Adrenal gland (tissue), 9 donors: ENCODE measurements at regions not wholly inside any gene's neighbourhood (a gene's known extent, or its start where the extent isn't known, plus 50 kb on each side); places are given as distances from the start of the nearest gene placed in this dataset.
"Not testable (repeated sequence)": the region's sequence is repeated elsewhere in the genome, so short reads cannot be mapped to it uniquely, and the experiment has no call there.

ENCODE experiments used
- DNase-seq, 7 donors: peaks; one replicate each; pipeline ENCODE4 v3.0.0-alpha.2; 2019 to 2020
- H3K27ac ChIP-seq, 5 donors: fragments of 200-600 bp; sonication (generic) in 4 of 5; 1 replicate in 3 of 5; 2 replicates in 2 of 5; pipeline versions ENCODE4 v1.5.1 to v1.8.0; 2016 to 2020; ENCODE audit warnings: mild to moderate bottlenecking in 1 of 5
- H3K27me3 ChIP-seq: fragments of 200-600 bp; 2 replicates; pipeline ENCODE4 v1.8.0; 2021
- H3K36me3 ChIP-seq, 2 donors: fragments of 200-600 bp; replicated peaks in 1 of 2; 1 replicate in 1 of 2; 2 replicates in 1 of 2; pipeline versions ENCODE4 v1.5.1 to v1.8.0; 2018 to 2022
- H3K4me1 ChIP-seq, 2 donors: fragments of 200-600 bp; replicated peaks in 1 of 2; 1 replicate in 1 of 2; 2 replicates in 1 of 2; pipeline versions ENCODE4 v1.5.1 to v1.8.0; 2018 to 2021
- H3K4me3 ChIP-seq, 4 donors: fragments of 200-600 bp; sonication (generic) in 3 of 4; one replicate each; pipeline ENCODE4 v1.5.1; 2016 to 2018
- H3K9me3 ChIP-seq, 3 donors: fragments of 200-600 bp; sonication (generic) in 1 of 3; replicated peaks in 1 of 3; 1 replicate in 2 of 3; 2 replicates in 1 of 3; pipeline versions ENCODE4 v1.5.1 to v1.8.0; 2016 to 2021
- CTCF ChIP-seq, 6 experiments: fragments of 450-650 bp in 4 of 6; fragments of 200-600 bp in 2 of 6; sonication (generic) in 1 of 6; IDR thresholded peaks; 1 replicate in 5 of 6; 2 replicates in 1 of 6; pipeline versions ENCODE4 v1.5.1 to v1.8.0; 2016 to 2021; ENCODE audit warnings: antibody characterized with exemption in 6 of 6, mild to moderate bottlenecking in 2 of 6, moderate library complexity in 1 of 6
- POLR2A ChIP-seq, 2 donors: fragments of 450-650 bp; IDR thresholded peaks; one replicate each; pipeline ENCODE4 v1.6.1; 2017; ENCODE audit warnings: antibody characterized with exemption in 2 of 2, mild to moderate bottlenecking in 2 of 2, moderate library complexity in 1 of 2
- WGBS, 4 donors: extraction: QIAGEN DNeasy Blood & Tissue Kit in 2 of 4; methylation state at CpG; one replicate each; pipeline versions ENCODE4 v1.1.5 to v1.1.7; 2013 to 2017; 5-methylcytosine and 5-hydroxymethylcytosine counted together
- intact Hi-C, 2 donors: fragments of 100-400 bp; cut with DNase I; formaldehyde crosslinking; loops; one replicate each; pipeline versions ENCODE4 v1.14.1 to v1.15.0; 2022 to 2023
- donor health status: healthy with polysubstance abuse.
- donor health status: Bipolar disorder and iron deficiency.
- donor health status: DM: yes; HTN: yes; CAD: no.
- donor health status: DM: no; HTN: no; CAD: no.
- donor health status: DM: no; HTN: no; CAD: no.

- no peak overlapping the region for H3K4me3 ChIP-seq
- 49 to 55% (median 51%) methylated on average over 2 of the region's 2 CpGs for WGBS, 4 donors
- intact Hi-C loops = no loop called here
These were observed 271.6 kb upstream of the DCN start for GRCh38 chr12:91454179-91454578.

GRCh38 chr12:91452464-91452863 is 269.8 kb upstream of the DCN start:
- H3K9me3 ChIP-seq, H3K27ac ChIP-seq, H3K36me3 ChIP-seq, H3K4me3 ChIP-seq, H3K4me1 ChIP-seq, H3K27me3 ChIP-seq, DNase-seq, intact Hi-C loops: not testable (repeated sequence)
- WGBS, 4 donors = 71 to 82% methylated on average over 1 to 2 of the region's 2 CpGs; no CpG with 5 or more reads in 2 of the 4 donors

More at GRCh38 chr12:91454179-91454578, 271.6 kb upstream of the DCN start:
- Histone ChIP-seq H3K27me3 (no peaks in the 10 kb centered on the region), H3K27ac (no peak overlapping the region), H3K36me3 (no peaks in the 10 kb centered on the region), H3K4me1 (no peaks in the 10 kb centered on the region), H3K9me3 (no peaks in the 10 kb centered on the region)
- no peak for TF ChIP-seq POLR2A (IDR thresholded peaks at IDR 0.05)
- no peak for TF ChIP-seq CTCF (IDR thresholded peaks at IDR 0.05)
- no peak for DNase-seq

- H3K9me3 ChIP-seq = peaks cover 0 to 4% (median 0%) of the 10 kb centered on the region in 3 donors
- no peak overlapping the region for H3K4me3 ChIP-seq
- WGBS, 4 donors = 68 to 83% (median 77%) methylated on average over 3 of the region's 3 CpGs
- no peaks in the 10 kb centered on the region for H3K4me1 ChIP-seq
- H3K27me3 ChIP-seq = no peaks in the 10 kb centered on the region
- no peak for DNase-seq
- H3K36me3 ChIP-seq = no peaks in the 10 kb centered on the region
- no peak overlapping the region for H3K27ac ChIP-seq
- intact Hi-C loops = no loop called here
- TF ChIP-seq CTCF (IDR thresholded peaks at IDR 0.05) = no peak
- no peak for TF ChIP-seq POLR2A (IDR thresholded peaks at IDR 0.05)
These were observed 259.7 kb upstream of the DCN start for GRCh38 chr12:91441993-91442952.

- Histone ChIP-seq H3K27me3 (no peaks in the 10 kb centered on the region), H3K4me3 (no peak overlapping the region), H3K27ac (no peak overlapping the region), H3K36me3 (no peaks in the 10 kb centered on the region), H3K4me1 (no peaks in the 10 kb centered on the region), H3K9me3 (peaks cover 0 to 4% (median 0%) of the 10 kb centered on the region in 3 donors)
- intact Hi-C loops = no loop called here
- no peak for DNase-seq
- 83 to 90% (median 85%) methylated on average over 4 of the region's 4 CpGs for WGBS, 4 donors
- no peak for TF ChIP-seq POLR2A (IDR thresholded peaks at IDR 0.05)
- no peak for TF ChIP-seq CTCF (IDR thresholded peaks at IDR 0.05)
These were observed 258.6 kb upstream of the DCN start for GRCh38 chr12:91441246-91441645.
